NCI-H1930 (cell line): ENCODE measurements at regions not wholly inside any gene's neighbourhood (a gene's known extent, or its start where the extent isn't known, plus 50 kb on each side); places are given as distances from the start of the nearest gene placed in this dataset.
"Not testable (repeated sequence)": the region's sequence is repeated elsewhere in the genome, so short reads cannot be mapped to it uniquely, and the experiment has no call there.

Source experiments
- DNase-seq, 2 experiments: peaks; one replicate each; lab custom pipeline; 2025; lab: John Stamatoyannopoulos, UW

DNA sequence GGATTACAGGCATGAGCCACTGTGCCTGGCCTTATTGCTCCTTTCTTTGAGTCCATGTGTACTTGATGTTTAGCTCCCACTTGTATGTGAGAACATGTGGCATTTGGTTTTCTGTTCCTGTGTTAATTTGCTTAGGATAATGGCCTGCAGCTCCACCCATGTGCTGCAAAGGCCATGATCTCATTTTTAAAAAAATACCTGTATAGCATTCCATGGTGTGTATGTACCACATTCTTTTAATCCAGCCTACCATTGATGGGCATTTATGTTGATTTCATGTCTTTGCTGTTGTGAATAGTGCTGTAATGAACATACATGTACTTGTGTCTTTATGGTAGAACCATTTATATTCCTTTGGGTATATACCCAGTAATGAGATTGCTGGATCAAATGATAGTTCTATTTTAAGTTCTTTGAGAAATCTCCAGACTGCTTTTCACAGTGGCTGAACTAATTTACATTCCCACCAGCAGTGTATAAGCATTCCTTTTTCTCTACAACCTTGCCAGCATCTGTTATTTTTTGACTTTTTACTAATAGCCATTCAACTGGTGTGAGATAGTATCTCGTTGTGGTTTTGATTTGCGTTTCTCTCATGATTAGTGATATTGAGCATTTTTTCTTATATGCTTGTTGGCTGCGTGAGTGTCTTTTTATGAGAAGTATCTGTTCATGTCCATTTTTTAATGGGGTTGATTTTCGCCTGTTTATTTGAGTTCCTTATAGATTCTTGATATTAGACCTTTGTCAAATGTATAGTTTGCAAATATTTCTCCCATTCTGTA lies 136.4 kb upstream of the SPRED2 start:
- DNase-seq: not testable (repeated sequence)

DNA sequence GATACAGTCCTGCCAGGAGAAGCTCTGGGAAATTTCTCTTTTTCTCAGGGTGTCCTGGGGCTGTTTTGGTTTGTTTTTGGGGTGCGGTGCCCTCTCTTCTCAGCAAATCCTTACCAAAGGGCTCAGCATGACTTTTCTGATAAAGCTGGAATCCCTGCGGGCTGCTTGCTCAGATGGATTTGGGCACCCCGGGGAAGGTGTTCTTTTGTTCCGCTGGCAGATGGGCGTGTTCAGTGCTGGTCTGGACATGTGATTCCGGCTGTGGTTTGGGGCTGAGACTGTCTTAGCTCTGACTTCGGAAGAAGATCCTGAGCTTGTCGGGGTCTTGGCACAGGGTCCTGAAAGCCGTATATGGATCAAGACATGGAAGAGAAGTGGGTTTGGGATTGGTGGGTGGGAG lies 134.2 kb upstream of the SPRED2 start:
- DNase-seq: no peak

DNA sequence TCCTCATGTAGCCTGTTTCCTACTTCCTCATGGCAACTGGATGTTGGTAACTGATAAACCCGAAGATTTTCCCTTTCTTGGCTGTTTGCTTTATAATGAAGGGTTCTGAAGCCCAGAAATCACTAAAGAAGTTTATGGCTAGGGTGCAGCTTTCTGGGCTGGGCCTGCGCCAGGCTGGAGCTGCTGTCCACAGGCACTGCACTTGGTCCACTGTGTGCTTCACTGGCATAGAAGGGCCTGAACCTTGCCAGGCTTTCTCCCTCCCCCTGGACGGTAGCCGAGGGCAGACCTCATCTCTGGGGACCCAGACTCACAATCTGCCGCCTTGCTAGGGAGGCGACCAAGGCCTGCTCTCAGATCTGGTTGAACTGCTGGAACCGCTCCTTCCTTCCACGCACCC lies 133.3 kb upstream of the SPRED2 start:
- DNase-seq: no peak

DNA sequence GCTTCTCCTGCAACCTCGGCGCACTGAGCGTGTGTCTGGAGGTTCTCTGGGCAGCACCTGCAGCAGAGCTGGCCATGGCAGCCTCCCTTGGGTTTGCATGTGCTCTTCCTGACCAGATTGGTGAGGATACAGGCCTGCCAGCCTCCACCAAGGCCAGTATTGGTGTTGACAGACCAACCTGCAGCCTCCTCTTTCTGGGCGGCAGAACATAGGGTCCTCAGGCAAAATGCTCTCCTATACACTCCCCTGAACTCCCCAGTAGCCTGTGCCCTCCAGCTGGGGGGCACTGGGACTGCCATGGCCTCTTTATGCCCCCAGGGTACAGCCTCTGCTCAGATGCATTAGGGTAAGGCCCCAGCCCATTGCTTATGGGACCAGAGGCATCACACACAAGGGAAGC lies 131.9 kb upstream of the SPRED2 start:
- no peak for DNase-seq

DNA sequence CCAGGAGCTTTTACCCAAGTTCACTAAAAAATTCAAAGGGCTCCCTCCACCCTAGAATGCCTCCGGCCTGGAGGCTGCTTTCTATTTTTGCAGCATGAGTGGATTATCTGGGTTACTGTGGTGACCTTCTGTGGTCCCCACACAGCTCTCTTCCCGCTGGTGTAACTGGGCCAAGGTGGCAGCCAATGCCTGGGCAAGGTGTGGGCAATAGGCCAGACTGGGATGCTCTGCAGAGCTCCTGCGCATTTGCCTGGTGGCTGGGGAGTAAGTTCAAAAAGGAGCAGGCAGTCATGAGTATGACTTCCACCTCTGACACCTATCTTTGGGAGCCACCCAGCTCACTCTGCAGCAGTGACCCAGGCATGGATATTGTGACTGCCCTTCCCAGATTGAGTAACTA lies 130.5 kb upstream of the SPRED2 start:
- no peak for DNase-seq

DNA sequence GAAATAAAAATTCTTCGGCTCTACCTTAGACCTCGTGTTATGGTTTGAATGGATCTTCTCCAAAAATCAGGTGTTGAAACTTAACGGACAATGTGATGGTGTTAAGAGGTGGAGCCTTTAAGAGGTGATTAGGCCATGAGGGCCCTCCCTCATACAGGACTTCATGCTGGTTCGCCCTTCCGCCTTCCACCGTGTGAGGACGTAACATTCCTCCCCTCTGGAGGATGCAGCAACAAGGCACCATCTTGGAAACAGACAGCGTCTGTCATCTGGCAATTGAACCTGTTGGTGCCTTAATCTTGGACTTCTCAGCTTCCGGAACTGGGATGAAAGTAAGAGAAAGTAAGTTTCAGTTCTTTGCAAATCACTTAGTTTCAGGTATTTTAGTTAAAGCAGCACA lies 126.3 kb upstream of the SPRED2 start:
- DNase-seq: no peak

DNA sequence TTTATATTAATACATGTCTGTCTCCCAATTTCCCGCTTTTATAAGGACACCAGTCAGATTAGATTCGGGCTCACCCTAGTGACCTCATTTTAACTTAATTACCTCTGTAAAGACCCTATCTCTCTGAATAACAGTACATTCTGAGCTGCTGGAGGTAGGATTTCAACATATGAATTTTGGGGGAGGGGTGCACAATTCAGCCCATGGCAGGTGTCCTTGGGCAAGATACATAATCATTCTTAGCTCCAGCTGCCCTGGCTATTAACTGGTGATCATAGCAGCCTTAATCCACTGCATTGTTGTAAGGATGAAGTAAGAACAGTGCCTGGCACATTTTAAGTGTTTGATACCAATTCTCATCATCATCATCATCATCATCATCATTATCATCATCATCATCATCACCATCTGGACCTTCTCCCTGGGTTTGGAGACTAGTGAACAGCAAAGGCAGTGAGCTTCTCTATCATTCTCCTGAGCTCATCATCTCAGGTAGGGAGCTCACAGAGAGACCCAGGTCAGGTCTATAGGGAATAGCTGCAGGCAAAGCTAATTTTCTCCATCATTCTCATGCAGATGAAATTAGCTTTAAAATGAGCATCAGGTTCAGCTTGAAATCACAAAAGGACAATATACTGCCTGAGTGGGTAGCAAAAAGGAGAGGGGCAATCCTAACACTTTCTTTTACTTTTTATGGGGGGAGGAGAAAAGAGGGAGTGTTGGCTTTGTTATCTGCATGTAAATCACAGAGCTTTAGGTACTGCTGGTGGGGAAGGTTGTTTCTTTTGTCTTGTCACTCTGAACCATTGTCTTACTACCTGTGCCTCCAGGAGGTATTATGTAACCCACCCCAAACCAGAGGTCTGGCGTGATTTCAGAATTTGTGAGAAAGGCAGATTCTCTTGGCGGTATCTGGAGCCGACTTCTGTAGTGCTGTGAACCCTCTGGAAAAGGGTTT lies 125.5 kb upstream of the SPRED2 start:
- DNase-seq: no peak

DNA sequence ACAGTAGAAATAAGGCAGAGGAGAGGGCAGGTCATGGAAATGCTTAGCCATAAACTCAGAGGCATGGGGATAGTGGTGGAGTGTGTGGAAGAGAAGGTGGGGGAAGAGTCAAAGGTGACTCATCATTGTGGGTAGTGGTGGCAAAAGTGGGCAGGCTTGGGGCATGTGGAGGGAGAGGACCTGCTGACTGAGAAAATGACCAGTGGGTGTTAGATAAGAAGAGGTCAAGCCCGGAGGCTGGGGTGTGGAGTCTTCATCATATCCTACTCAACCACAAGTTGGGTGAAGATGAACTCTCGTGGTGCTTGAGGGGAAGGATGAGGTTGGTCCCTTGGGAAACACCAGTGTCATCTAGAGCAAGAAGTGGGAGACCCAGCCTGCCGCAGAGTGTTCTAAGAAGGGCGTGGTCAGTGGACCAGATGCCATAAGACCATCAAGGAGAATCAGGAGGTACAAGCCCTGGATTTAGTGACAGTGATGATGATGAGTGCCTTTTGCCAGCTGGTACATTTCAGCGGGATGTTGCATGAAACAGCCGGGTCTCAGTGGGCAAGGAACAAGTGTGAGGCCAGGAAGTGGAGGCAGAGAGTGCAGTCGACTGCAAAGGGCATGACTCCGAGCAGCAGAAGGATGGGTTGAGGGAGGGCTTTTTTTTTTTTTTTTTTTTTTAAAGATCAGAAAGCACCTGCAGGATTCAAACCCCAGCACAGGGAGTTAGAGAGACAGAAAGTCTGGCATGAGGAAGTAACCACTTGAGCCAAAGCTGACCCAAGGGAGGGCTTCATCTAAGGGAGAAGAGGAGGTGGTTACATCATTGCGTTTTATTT lies 122.6 kb upstream of the SPRED2 start:
- no peak for DNase-seq

DNA sequence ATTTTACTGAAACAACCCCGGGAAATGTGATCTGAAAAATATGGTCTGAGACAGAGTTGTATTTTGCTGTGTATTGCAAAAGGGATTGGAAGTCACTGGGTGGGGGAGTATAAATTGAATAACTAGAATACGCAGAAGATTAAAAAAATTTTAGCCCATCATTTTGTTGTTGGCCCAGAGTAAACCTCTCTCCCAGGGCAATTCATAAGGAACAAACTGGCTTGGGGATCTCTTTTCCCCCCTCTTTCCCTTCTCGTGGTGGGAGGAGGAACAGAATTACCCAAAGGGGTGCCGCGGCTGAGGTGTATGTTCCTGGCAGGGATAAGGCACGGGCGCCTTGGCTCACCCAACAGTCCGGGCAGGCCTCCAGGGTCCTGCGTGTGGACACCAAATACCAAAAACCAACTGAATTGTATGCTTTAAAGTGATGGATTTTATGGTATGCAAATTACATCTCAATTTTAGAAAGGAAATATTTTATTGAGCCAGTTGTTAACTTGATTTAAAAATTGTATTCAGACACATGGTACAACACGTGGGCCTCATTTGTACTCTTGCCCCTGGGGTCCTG lies 121.2 kb upstream of the SPRED2 start:
- no peak for DNase-seq

DNA sequence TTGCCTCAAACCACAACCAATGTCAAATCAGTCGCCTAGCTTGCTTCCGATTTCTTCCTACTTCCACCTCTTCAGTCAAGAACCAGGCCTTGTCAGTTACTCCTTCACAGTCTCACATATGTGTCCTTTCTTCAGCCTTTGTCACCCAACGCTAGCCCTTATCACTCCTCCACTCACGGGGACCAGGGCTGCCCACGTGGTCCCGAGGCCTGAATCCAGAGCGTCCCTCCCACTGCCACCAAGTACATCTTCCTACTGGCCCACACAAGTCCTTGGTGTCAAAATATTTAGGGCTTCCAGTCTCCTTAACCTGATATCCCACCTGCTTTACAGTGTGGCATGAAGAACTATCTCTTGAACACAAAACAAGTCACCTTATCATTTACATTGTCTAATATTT lies 119.1 kb upstream of the SPRED2 start:
- DNase-seq: no peak

DNA sequence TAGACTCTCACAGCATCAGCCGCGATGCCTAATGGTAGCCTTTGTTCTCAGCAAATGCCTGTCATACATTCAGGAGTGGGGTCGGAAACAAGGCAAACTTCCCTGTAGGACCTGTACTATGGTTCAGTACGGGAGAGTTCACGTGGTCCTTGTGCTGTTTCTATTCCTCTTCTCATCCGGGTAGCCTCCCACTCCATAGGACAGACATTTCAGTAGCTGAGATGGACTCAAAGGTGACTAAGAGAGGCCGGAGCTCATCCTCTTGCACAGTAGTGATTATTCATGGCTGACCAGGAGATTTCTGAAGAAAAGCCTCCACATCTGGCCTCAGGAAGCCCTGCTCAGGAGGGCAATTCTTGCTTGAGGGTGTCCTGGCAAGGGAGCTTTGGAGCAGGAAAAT lies 117.8 kb upstream of the SPRED2 start:
- no peak for DNase-seq

DNA sequence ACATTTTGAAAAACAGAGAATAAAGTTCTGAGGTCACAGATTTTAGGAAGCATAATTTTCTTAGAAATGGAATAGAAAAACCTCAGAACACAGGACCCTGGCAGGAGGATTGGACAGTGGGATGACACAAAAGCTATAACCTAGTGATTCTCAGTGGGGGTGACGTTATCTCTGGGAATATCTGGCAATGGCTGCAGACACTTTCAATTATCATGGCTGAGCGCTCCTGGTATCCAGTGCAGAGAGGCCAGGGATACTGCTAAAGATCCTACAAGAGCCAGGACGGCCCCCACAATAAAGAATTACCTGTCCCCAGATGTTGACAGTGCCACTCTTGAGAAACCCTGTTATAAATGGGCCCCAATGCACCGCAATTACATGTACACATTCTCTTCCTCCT lies 117.2 kb upstream of the SPRED2 start:
- DNase-seq: no peak

DNA sequence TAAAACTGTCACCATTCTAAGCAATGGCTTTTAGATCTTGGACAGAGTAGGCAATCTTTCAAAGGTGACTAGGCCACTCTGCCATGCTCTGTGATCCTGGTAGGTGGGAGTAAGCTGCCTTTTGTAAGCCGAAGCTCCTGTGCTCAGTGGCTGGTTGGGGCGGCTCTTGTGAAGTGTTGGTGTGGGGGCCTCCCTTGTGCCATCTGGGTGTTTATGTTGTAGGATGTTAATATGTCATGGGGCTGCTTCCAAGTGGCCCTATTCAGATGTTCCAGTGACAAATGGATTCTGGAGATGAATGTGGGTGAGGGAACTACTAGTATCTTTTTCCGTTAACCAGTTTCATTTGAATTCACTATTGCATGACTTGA lies 116.8 kb upstream of the SPRED2 start:
- no peak for DNase-seq

DNA sequence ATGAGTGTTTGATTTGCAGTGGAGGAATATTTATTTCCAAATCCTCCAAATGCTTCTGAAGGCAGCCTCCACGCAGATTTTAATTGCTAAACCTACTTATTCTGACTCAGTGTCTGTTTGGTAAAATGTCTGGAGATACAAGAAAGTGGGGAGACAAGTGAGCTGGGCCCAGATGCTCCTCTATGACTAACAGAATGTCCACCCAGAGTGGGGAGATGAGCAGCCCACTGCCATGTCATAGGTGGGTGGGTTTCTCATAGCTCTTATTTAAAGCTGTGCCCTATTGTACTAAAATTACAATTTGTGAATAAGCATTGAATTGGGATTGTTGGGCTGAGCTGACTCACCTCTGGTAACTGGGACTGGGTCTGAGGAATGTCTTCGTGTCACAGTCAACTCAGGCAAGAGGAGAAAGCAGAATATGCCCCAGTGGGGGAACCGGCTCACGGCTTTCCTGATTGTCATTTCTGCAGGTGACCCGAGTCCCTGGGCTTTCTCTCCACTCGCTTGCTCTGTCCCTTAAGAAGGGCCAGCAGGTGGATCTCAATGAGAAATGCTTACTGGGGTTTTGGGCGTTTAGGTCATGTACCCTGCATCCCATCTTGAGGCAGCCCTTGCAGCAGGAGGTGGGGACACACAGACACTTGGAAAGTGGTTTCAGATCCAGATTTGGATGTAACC lies 116.3 kb upstream of the SPRED2 start:
- DNase-seq: no peak

DNA sequence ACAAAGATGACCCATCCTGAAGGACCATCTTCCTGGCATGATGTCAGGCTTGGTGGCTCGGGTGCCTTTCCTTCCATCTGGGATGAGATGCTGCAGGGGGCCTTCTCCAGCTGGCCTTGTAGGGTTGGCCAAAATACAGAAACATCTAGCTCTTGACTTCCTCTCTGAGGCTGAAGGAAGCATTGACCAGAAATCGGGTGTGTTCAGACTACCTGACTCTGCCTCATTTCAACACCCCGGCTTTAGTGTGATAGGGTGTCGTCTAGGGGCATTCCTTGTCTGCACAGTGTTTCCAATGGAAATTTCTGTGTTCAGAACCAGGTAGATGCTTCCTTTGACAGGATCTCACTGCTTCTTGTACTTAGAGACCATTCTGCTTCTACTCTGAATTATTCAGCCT lies 115.7 kb upstream of the SPRED2 start:
- DNase-seq: no peak

DNA sequence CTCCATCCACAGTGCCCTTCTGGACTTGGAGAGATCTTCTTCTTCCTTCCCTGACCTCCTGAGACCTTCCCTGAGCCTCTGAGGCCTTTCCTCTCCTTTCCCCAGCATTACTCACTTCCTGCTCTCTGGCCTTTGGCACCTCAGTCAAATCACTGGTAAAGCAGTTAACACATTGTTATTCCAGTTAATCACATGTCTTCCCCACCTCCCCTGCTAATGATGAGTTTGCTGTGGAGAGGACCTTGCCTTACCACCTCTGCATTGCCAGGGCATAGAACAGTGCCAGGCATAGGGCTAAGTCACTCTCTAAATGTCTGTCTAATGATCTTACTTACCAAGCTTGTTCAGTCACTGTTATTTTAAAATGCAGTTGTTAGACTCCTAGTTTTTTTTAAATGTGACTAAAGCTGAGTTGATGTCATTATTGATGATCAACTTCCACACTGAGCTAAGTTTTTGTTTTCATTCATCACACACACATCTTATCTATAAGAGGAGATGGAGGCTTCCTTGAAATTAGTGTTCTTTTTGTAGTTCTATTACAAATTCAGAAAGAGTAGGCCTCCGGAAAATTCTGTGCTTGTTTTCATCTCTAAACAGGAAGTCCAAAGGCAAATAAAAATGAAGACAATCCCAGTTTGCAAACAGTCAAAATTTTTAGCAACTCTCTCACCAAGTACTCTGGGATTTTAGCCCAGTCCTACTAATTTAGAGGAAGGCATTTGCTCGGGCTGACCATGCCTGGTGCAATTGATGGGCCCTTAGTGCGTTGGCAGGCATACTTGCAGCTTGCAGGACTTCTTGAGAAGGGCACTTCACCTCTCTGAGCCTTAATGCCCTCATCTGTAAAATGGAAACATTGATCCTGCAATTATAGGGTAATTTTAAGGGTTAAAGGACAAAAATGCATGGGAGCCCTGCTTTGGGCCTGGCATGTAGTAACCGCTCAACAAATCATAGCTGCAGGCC lies 113.7 kb upstream of the SPRED2 start:
- no peak for DNase-seq

DNA sequence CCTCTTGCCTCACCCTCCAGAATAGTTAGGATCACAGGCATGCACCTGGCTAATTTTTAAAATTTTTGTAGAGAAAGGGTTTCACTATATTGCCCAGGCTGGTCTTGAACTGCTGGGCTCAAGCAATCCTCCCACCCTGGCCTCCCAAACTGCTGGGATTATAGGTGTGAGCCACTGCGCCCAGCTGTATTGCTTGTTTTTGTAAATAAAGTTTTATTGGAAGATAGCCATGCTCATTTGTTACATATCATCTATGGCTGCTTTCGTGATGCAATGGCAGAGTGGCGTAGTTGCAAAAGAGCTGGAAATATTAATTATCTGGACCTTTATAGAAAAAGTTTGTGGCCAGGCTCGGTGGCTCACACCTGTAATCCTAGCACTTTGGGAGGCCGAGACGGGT lies 109.4 kb upstream of the SPRED2 start:
- no peak for DNase-seq

DNA sequence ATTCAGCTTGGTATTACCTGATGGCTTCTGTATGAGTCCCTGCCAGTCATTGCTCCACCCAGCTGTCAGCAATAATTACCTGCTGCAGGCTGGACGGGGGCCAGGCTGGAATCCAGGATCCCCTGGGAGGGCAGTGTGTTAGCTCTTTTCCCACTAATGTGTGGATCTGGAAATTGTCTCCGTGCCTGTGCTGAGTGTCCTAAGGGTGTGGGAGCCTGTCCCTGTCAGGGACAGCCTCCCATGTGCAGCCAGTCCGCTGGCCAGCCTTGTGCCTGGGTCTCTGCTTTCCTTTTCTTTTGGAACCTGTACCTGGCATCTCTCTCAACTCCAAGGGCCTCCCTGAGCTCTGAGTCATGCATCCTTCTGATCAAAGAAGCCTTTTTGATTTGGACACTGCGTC lies 107.2 kb upstream of the SPRED2 start:
- DNase-seq: no peak

DNA sequence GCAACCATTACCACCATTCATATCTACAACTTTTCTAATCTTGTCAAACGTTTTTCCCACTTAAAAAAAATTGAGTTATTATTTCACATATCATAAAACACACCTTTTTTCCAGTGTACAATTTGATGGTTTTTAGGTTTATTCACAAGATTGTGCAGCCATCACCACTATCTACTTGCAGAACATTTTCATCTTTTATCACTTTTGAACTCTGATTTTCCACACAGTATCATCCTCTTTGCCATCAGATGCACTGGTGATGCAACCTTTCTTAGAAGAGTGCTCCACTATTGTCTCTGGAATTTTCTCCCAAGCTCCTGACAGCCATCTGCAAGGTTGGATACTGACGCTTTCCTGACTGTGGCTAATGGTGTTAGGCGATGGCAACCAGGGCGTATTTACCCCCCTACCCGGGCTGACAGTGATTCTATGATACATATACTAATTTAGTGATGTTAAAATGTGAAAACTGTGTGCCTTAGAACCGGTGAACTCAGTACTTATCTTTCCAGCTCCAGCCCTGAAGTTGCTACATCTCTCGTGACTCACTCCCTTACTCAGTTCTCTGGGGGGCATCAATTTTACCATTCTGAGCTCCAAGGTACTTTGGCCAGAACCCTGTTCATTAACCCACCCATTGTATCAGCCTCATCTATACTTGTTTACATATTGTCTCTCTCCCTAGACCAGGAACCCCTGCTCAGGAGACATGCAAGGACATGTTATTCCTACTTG lies 105.4 kb upstream of the SPRED2 start:
- no peak for DNase-seq

DNA sequence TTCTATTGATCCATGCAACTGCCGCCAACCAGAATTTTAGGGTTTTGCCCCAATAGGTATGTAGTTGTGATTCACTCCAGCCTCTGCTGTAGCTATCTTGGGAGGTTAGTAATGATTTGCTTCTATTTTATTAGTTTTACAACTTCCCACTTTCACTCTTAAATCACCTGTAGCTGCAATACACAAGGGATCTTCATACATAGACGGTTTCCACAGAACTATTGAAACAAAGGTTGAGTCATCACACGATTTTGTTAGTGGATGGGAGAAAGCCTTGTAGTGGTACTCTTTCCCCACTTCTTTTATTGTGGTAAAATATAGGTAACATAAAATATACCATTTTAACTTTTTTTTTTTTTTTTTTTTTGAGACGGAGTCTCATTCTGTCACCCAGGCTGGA lies 104.2 kb upstream of the SPRED2 start:
- DNase-seq: no peak
